ENCODE measurements at regions not wholly inside any gene's neighbourhood (a gene's known extent, or its start where the extent isn't known, plus 50 kb on each side); places are given as distances from the start of the nearest gene placed in this dataset.
"Not testable (repeated sequence)": the region's sequence is repeated elsewhere in the genome, so short reads cannot be mapped to it uniquely, and the experiment has no call there.

DNA sequence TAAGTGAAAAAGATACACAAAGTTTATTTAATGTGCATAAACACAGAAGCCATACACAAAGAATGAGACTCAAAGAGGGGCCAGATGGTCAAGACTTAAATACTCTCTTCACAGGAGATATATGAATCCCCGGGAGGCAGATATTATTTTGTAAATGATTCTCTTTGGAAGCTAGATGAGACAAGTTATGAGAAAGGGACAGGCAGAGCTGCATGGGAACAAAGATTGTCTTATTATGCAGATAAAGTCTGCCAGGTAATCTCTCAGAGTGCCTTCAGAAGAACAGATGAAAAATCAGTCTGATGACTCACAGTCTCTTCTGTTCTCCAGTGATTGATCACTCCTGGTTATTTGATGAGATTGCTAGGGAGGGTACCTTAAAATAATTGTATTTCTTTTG lies 89.0 kb downstream of the NAF1 start:
- DNase-seq (ENCODE audit: low spot score), result no peak

DNA sequence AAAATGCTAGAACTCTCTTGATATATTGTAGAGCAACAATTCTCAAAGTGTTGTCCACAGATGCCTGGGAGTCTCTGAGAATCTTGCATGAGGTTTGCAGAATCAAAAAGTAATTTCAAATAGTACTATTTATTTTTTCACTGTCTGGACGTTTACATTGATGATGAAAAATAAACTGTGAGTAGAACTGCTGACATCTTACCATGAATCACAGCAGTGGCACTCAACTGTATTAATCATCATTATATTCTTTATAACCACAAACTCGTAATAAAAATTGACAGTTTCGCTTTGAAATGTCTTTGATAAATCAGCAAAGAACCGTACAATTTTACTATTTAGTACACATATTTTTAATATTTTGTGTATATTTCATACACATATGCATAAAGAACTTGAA lies 94.5 kb downstream of the NAF1 start:
- no peak for DNase-seq (ENCODE audit: low spot score)

DNA sequence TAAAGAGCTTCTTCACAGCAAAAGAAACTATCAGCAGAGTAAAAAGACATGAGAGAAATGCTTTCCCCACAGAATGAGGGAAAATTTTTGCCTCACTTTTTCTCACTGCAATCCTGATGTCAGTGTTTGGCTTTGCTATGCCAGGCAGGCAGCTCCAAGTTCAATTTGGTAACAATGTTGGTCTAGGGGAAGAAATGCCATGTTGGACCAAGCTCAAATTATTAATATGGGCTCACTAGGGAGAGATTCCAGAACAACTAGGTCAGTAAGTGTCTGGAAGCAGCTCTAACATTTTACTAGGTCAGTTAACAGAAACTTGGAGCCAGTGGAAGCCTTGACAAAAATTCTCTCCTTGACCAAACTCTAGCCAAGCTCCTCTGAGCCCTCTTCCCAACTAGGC lies 95.4 kb downstream of the NAF1 start:
- DNase-seq (ENCODE audit: low spot score), result no peak

DNA sequence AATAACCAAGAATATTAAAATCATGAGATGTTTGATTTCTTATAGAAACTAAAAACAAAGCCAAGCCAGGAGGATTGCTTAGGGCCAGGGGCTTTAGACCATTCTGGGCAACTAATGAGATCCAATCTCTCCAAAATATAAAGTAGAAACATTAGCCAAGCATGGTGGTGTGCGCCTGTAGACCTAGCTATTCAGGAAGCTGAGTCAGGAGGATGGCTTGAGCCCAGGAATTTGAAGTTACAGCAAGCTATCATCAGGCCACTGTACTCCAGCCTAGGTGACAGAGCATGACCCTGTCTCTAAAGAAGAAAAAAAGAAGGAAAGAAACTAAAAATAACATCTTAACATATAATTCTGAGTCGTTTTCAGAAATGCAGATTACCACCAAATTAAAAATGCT lies 96.7 kb downstream of the NAF1 start:
- DNase-seq (ENCODE audit: low spot score), result no peak

DNA sequence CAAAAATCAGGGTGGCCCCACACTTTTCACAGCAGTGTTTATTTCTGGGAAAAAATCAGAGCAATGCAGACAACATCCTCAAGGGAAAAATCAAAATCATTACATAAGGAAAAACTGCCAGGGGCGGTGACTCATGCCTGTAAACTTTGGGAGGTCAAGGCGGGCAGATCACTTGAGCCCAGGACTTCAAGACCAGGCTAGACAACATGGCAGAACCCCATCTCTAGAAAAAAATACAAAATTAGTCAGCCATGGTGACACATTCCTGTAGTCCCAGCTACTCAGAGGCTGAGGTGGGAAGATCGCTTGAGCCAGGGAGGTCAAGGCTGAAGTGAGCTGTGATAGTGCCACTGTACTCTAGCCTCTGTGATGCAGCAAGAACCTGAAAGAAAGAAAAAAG lies 102.8 kb downstream of the NAF1 start:
- no peak for DNase-seq (ENCODE audit: low spot score)

DNA sequence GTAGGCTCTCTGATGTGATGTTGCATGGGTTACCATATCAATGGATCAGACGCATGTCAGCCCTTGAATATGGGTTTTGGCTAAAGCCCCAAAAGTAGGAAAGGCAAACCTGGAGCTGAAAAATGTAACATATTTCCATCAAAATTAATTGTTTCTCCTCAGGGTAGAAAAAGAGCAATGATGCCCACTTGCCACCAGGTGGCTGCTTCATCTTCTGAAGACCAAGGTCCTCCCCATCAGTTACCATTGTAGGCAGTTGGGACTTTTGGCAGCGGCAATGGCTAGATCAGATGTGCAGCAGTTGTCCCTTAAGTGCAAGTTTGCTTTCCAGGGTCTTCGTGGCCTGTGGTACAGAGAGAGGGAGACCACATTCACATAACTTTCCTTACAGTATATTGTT lies 118.2 kb downstream of the NAF1 start:
- DNase-seq (ENCODE audit: low spot score), result peak; percentile 9

DNA sequence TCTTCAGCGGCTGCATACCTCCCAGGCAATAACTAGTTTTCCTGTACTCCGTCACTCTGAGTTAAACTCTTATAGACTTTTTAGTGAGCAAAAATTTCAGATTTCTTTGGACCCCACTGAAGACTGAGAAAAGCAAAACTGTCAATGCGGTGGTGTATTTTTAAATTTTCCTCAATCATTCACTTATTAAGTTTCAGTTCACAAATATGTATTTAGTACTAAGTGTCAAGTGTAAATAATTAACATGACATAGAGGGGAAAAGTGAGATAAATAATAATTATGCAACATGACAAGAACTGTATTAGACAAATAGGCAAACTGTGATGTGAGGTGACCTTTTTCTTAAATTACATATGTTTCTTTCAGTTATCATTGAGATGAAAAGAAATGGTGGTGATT lies 124.4 kb downstream of the NAF1 start:
- no peak for DNase-seq (ENCODE audit: low spot score)

DNA sequence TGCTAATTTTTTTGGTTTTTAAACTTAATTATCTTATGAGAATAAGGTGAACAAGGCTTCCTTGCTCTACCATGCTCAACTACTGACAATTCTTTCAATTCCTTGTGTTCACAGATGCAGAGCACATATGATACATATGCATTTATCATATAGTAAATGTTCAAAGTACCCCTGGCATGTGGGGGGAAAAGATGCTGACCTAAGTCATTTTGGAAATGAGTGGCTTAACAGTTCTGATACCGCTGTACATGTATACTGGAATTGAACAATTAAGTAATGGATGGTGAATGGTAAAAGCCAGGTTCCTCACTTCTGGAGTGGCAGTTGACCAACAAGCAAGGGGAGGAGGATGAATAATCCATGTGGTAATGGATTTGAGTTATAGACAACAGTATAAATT lies 149.6 kb downstream of the NAF1 start:
- DNase-seq (ENCODE audit: low spot score), result no peak

DNA sequence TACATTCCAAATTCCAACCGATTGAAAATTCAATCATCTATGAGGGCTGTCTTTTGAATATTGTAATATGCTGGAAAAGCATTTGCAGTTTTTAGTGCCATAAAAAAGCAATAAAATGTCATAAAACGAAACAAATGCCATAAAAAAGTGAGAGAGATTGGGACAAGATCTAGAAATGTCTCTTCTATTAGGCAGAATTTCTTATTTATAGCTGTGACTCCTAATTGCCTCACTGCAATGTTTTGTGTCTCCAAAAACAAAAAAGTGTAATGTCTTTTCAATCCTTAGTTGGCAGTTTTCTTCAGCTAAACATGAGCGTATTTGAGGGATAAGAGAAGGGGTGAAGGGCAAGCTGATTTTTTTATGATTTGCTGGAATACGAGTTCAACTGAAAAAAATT lies 153.9 kb downstream of the NAF1 start:
- no peak for DNase-seq (ENCODE audit: low spot score)

DNA sequence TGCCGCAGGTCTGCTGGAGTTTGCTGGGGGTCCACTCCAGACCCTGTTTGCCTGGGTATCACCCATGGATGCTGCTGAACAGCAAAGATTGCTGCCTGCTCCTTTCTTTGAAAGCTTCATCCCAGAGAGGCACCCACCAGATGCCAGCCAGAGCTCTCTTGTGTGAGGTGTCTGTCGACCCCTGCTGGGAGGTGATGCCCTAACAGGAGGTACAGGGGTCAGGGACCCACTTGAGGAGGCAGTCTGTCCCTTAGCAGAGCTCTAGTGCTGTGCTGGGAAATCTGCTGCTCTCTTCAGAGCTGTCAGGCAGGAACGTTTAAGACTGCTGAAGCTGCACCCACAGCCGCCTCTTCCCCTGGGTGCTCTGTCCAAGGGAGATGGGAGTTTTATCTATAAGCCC lies 162.7 kb downstream of the NAF1 start:
- no peak for DNase-seq (ENCODE audit: low spot score)

DNA sequence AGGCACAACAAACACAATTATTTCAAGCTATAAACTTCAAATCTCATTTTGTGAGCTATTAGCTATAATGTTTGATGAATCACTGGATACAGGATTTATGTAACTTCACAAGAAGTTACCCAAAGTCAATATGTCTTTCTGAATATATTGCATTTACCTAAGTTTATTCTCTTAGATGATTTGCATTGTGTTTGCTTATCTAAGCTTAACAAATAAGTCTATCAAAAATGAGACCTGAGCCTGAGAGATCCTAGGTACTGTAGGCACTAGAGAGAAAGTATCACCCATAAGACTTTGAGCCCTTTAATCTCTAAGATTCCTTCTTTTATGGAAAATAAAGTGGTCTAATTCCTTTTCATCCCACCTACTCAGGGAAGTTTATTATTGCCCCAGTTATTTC lies 178.2 kb downstream of the NAF1 start:
- no peak for DNase-seq (ENCODE audit: low spot score)

DNA sequence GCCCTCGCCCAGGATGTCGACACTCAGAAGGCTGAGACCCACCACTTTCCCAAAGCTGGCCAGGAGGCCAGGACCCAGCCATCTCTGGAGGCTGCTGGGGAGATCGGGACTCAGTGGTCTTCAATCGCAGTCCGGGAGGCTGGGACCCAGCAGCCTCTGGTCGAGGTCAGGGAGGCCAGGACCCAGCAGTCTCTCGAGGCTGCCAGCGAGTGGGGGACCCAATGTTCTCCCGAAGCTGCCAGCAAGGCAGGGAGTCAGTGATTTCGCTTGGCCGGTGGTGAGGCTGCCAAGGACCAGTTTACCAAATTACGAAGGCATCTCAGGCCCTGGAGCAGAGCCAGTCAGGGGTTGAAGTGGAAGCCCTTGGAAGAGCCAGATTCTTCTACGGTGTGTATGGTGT lies 181.6 kb downstream of the NAF1 start:
- DNase-seq (ENCODE audit: low spot score), result no peak

DNA sequence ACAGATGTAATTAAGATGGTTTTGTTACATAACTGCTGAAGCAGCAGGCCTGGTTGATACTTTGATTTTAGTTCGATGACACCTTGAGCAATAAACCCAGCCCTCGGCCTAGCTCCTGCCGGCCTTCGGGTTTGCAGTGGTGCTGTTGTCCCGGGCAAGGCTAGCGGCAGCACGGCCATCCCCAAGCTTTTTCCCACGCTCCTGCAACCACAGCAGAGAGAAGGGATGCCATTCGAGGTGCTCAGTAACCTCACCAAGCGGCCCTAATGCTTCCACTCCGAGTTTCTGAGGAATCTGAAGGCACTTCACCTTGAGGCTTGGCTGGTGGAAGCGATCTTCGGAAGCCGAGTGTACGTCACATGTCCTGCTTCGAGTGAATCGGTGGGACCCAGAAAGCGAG lies 182.1 kb downstream of the NAF1 start:
- DNase-seq (ENCODE audit: low spot score), result no peak

DNA sequence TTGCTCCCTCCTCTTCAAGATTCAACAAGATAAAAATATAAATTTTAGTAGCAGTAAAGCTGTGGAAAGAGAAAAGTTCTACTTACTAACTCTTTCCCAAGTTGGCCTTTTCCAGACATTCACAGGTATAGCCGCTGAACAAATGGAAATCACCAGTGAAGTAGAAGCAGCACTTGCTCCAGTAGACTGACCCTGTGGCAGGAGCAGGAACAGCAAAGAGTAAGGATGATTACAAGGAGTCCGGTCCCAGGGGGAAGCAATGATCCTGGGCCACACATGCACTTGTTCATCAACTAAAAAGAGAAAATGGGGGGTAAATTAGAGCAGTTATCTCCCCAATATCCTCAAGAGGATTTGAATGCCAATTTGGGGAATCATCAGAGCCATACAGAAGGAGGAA lies 184.9 kb downstream of the NAF1 start:
- no peak for DNase-seq (ENCODE audit: low spot score)

DNA sequence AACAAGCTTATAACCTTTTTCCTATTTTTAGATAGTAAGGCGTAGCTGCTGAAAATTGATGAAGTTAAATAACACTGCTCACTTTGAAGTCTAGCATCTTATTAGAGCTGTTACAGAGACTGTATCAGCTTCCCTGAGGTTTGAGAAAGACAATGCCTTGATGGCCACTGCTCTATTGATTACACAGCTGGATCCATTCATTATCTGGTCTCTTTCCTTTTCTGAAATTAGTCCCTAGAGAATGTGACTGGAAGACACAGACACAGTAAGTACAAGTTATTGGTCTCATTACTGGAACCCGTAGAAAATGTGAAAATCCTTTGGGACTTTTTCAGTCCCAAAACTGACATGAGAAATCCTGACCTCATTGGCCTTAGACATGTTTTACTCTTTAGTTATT lies 188.3 kb downstream of the NAF1 start:
- no peak for DNase-seq (ENCODE audit: low spot score)

DNA sequence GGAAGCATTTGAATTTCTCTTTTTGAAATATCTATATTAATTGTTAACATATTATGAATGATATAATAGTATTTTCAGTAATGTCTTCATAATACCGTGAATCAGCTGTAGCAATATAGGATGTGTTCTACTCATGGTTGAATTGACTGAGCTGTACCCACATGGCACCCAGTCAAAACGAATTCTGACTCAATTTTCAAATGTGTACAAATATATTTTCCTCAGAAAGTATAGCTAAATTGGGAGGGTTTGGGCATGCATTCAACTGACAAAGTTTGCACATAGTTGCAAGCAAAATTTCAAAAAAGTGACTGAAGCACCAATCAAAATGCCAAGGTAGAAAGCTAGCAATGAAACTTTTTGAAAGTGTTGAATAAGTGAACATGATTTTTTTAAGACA lies 188.9 kb downstream of the NAF1 start:
- DNase-seq (ENCODE audit: low spot score), result no peak

DNA sequence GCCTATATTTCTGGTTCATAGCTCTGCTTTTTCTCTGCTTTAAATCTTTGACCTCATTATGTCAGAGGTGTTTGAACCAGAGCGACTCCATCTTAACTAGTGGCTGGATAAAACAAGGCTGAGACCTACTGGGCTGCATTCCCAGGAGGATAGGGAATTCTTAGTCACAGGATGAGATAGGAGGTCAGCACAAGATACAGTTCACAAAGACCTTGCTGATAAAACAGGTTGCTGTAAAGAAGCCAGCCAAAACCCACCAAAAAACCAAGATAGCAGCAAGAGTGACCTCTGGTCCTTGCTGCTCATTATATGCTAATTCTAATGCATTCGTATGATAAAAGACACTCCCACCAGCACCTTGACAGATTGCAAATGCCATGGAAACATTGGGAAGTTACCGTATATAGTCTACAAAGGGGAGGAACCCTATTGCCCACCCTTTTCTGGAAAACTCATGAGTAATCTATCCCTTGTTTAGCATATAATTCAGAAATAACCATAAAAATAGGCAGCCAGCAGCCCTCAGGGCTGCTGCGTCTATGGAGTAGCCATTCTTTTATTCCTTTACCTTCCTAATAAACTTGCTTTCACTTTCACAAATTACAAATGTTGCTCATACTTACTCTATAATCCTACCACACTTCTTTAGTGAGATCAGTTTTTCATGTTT lies 193.9 kb downstream of the NAF1 start:
- DNase-seq (ENCODE audit: low spot score), result no peak

DNA sequence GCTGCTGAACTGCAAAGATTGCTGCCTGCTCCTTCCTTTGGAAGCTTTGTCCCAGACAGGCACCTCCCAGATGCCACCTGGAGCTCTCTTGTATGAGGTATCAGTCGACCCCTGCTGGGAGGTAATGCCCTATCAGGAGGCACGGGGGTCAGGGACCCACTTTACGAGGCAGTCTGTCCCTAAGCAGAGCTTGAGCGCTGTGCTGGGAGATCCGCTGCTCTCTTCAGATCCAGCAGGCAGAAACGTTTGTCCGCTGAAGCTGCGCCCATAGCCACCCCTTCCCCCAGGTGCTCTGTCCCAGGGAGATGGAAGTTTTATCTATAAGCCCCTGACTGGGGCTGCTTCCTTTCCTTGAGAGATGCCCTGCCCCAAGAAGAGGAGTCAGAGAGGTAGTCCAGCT lies 197.5 kb downstream of the NAF1 start:
- DNase-seq (ENCODE audit: low spot score), result no peak

DNA sequence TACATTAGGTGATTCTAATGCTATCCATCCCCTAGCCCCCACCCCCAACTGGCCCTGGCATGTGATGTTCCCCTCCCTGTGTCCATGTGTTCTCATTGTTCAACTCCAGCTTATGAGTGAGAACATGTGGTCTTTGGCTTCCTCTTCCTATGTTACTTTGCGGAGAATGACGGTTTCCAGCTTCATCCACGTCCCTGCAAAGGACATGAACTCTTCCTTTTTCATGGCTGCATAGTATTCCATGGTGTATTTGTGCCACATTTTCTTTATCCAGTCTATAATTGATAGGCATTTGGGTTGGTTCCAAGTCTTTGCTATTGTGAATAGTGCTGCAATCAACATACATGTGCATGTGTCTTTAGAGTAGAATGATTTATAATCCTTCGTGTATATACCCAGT lies 200.7 kb downstream of the NAF1 start:
- not testable (repeated sequence) for DNase-seq (ENCODE audit: low spot score)

DNA sequence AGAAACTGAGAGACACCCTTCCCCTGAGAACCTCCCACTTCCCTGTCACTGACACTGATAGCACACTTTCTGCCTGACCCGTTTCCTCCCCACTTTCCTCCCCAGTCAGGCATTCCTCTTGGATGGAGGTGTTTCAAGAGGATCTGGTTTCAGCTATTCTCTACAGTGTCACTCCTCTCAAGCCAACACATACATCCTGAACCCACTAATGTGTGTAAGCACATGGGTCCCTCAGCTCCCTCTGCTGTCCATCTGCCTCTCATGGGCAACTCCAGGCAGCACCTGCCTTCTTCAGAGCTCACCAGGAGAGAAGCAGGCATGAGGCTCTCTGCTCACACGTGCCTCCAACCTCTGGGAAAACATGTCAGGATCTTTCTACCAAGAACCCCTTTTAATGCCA lies 207.6 kb downstream of the NAF1 start:
- DNase-seq (ENCODE audit: low spot score), result no peak

DNA sequence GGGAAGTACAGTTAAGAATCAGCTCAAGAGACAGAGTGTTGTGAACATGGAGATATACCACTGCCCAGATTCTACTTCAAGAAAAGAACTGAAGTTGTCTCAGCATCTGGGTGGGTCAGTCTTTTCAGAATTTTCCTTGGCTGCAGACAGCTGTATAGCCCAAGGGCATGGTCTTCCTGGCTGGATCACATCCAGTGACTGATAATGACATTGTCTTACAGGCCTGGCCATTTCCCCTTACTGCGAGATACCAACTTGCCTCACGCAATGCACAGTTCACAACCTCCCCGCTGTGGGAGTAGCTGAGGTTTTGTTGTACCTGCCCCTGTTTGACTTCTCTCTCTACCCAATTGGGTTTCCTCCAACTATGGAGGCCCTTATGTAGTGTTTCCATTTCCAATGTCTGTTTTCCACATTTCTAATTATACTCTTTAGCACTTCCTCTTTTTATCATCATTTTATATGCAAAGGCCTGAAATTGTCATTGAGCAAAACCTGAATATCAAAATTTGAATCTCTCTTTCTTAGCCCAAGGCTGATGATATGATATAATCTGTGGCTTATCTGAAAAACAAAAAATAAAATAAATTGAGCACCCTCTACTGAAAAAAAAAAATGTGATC lies 209.1 kb downstream of the NAF1 start:
- DNase-seq (ENCODE audit: low spot score), result no peak

DNA sequence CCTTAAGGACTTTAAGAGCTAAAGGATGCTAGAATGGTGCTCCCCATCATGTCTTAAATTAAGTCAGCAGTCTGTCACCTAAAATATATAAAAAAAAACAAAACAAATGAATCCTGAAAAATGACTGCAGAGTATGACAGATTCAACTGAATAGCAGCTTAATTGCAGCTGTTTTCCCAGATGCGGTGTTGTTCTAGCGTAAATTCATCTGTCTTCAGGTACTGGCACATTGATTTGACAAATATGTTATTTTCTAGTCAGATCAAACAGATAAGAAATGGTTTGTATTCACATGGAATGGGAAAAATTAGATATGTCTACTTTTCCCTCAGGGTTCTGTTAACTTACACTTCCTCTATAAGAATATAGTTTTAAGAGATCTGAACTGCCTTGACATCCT lies 211.7 kb downstream of the NAF1 start:
- DNase-seq (ENCODE audit: low spot score), result no peak

DNA sequence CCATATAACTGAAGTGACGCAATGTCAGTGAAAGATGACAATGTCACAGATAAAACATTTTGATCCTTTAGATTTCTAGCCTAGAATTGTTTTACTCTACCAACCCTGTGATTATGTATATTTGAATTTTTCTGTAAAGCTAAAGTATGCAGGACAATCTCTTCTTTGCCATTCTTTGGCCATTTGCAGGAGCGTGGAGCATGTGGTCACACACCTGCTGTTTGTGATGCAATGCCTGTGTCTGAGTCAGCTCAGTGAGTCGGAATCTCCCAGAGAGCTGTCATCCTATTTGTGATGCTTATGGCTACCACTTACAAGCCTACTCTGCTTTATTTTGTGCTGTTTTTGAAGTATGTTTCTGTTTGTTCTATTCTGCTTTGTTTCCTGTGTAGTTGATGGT lies 214.5 kb downstream of the NAF1 start:
- DNase-seq (ENCODE audit: low spot score), result no peak

DNA sequence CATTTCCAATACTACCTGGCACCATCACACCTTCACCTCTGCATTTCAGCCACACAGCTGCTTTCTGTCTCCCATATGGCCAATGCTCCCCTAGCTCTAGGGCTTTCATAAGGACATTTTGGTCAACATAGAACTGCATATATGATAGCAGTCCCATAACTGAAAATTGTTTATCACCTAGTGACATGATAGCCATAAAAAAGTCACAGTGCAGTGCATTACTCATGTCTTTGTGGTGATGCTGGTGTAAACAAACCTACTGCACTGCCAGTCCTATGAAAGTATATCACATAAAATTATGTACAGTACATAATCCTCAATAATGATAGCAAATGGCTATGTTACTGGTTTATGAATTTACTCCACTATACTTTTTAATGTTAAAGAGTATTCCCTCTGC lies 221.0 kb downstream of the NAF1 start:
- no peak for DNase-seq (ENCODE audit: low spot score)

DNA sequence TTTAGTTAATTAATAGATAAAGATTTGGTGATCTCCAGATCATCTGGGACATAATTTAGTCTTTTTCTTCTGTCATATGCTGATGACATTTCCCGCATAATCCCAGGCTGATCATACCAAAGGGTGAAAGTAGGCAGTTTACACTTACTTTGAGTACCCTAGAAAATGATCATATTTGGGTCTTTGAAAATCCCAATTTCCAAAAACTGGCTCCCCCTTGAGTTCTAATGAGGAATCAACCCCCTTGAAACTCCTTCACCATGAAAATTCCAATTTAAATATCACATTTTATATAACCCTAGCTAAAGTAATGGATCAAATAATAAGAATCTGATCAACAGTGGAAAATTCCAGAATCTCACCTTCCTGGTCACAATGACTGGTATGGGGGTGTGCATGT lies 223.4 kb downstream of the NAF1 start:
- DNase-seq (ENCODE audit: low spot score), result no peak
